ENCODE measurements at regions not wholly inside any gene's neighbourhood (a gene's known extent, or its start where the extent isn't known, plus 50 kb on each side); places are given as distances from the start of the nearest gene placed in this dataset.
A peak's percentile ranks its signal among the peaks of the same experiment; 100 is the strongest.

GRCh38 chr3:72165317-72165716 is 380.4 kb upstream of the PROK2 start:
- Histone ChIP-seq H3K9ac (no peak overlapping the region), H3K4me2 (peak overlapping the region; percentile 12; the same call in 1 of the 2 replicates), H2AFZ (ENCODE audit: low read depth) (no peak overlapping the region), H3K27me3 (ENCODE audit: insufficient read depth, low read depth) (no peaks in the 10 kb centered on the region), H3K27ac (no peak overlapping the region), H4K20me1 (ENCODE audit: insufficient read depth) (no peaks in the 10 kb centered on the region), H3K36me3 (ENCODE audit: insufficient read depth) (no peaks in the 10 kb centered on the region), H3K4me1 (ENCODE audit: low read depth, poor library complexity, severe bottlenecking) (peaks cover 36% of the 10 kb centered on the region), H3K4me3 (IDR thresholded peaks at IDR 0.05; ENCODE audit: insufficient read depth, low read depth, low read length) (no peak overlapping the region), H3K79me2 (ENCODE audit: insufficient read depth, low read depth) (no peaks in the 10 kb centered on the region)
- TF ChIP-seq CTCF (conservative IDR thresholded peaks at IDR 0.05; ENCODE audit: low read depth, low read length), result no peak

DNA sequence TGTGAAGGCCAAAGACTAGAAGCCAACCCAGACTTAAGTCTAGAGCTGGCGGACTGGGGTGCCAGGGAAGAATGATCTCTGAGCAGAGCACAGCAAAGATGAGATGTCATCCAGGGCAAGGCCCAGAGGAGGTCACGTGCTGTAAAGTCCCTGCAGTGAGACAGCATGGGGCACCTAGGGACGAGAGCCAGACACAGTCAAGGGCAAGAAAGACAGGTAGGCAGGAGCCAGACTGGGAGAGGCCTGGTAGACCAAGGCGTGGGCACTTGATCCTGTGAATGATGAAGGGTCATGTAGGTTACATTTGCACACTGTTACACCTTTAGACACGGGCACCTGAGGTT is 379.7 kb upstream of the PROK2 start:
- Histone ChIP-seq H2AFZ (ENCODE audit: low read depth) (no peak overlapping the region), H3K79me2 (ENCODE audit: insufficient read depth, low read depth) (no peaks in the 10 kb centered on the region), H3K27me3 (ENCODE audit: insufficient read depth, low read depth) (no peaks in the 10 kb centered on the region), H4K20me1 (ENCODE audit: insufficient read depth) (no peaks in the 10 kb centered on the region), H3K9ac (no peak overlapping the region), H3K36me3 (ENCODE audit: insufficient read depth) (no peaks in the 10 kb centered on the region), H3K4me1 (ENCODE audit: low read depth, poor library complexity, severe bottlenecking) (peaks cover 36% of the 10 kb centered on the region), H3K4me3 (IDR thresholded peaks at IDR 0.05; ENCODE audit: insufficient read depth, low read depth, low read length) (no peak overlapping the region), H3K27ac (no peak overlapping the region), H3K4me2 (peak overlapping the region; percentile 12; the same call in 1 of the 2 replicates)
- no peak for TF ChIP-seq CTCF (conservative IDR thresholded peaks at IDR 0.05; ENCODE audit: low read depth, low read length)

DNA sequence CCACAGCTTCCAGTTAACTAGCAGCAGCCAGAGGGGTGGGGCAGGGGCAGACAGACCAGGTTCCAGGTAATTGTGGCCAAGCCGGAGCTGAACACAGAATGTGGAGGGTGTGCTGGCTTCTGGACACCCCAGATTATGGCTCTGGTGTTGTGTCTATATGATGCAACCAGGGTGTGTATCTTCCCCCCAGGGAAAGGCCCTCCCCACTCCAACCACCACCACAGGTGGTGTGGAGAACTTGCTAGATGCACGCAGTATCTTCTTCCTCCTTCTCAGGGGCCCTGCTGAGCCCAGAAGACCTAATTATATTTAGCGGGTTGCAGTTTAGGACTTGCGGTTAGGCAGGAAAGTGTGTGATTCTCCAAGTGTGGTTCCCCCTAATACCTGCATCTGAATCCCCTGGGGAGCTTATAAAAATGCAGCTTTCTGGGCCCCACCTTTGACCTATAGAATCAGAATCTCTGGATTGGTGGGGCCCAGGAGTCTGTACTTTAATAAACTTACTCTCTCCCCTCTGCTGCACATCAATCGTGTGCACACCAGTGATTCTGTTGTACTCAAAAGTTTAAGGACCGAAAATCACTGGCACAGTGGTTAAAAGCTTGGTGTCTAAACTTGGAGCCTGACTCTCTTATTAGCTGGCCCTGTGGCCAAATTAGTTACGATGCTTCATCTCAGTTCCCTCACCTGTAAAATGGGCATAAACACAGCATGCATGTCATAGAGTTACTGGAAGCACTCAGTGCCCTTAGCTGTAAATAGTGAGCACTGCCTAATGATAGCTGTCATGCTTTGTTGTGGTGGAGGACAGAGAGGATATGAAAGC is 379.1 kb upstream of the PROK2 start:
- Histone ChIP-seq H3K4me3 (IDR thresholded peaks at IDR 0.05; ENCODE audit: insufficient read depth, low read depth, low read length) (no peak overlapping the region), H3K4me1 (ENCODE audit: low read depth, poor library complexity, severe bottlenecking) (peaks cover 36% of the 10 kb centered on the region), H3K4me2 (peak overlapping the region; percentile 57), H2AFZ (ENCODE audit: low read depth) (no peak overlapping the region), H3K79me2 (ENCODE audit: insufficient read depth, low read depth) (no peaks in the 10 kb centered on the region), H3K27ac (peak overlapping the region; percentile 23; the same call in 1 of the 2 replicates), H3K36me3 (ENCODE audit: insufficient read depth) (no peaks in the 10 kb centered on the region), H4K20me1 (ENCODE audit: insufficient read depth) (no peaks in the 10 kb centered on the region), H3K27me3 (ENCODE audit: insufficient read depth, low read depth) (no peaks in the 10 kb centered on the region), H3K9ac (no peak overlapping the region)
- TF ChIP-seq CTCF (conservative IDR thresholded peaks at IDR 0.05; ENCODE audit: low read depth, low read length), result no peak

DNA sequence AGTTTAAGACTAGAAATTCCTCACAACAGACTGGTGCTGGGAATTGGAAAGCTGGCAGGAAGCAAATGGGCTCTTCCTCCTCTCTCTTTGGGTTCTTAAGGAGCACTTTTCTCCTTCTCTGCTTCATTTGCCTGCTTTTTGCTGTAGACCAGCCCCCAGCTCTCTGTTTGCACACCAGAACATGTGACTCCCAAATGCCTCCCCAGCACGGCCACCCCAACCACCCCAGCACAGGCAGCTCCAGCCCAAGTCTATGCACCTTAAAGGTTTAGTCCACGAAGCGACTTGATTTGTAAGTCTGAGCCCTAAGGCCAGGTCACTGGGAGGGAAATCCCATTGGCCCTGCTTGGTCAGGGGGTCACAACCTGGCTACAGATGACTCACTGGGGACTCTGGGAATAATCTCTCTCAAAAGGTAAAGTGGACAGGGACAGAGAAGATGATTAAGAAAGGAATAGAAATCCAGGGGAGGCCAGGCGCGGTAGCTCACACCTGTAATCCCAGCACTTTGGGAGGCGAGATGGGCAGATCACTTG is 377.8 kb upstream of the PROK2 start:
- Histone ChIP-seq H3K27ac (no peak overlapping the region), H3K36me3 (ENCODE audit: insufficient read depth) (no peaks in the 10 kb centered on the region), H3K4me1 (ENCODE audit: low read depth, poor library complexity, severe bottlenecking) (peaks cover 36% of the 10 kb centered on the region), H4K20me1 (ENCODE audit: insufficient read depth) (no peaks in the 10 kb centered on the region), H3K79me2 (ENCODE audit: insufficient read depth, low read depth) (no peaks in the 10 kb centered on the region), H3K27me3 (ENCODE audit: insufficient read depth, low read depth) (no peaks in the 10 kb centered on the region), H3K4me2 (no peak overlapping the region), H2AFZ (ENCODE audit: low read depth) (no peak overlapping the region), H3K9ac (no peak overlapping the region), H3K4me3 (IDR thresholded peaks at IDR 0.05; ENCODE audit: insufficient read depth, low read depth, low read length) (no peak overlapping the region)
- no peak for TF ChIP-seq CTCF (conservative IDR thresholded peaks at IDR 0.05; ENCODE audit: low read depth, low read length)
